ENCODE measurements at regions not wholly inside any gene's neighbourhood (a gene's known extent, or its start where the extent isn't known, plus 50 kb on each side); places are given as distances from the start of the nearest gene placed in this dataset.

DNA sequence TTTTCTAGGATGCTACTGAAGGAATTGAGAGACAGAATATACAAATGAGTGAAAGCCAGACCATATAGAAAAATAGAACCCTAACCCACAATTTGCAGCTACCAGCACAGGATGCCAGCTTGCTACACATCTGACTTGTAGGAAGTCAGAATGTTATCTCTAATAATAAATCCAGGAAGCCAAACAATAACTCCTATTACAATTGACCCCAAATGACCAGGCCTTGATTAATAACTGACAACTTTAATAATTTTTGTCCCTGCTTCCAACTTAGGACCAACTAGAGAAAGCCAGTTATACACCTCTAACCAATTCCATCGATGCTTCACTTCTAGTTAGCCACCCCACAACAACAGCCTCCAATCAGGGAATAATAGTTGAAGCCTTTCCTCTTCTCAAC is 193.4 kb downstream of the CASP12 start:
- TF ChIP-seq POLR2A (IDR thresholded peaks at IDR 0.05; ENCODE audit: low read length) (no peak), GATA1 (IDR thresholded peaks at IDR 0.05; ENCODE audit: low read depth, low read length) (no peak)
